Uterus (tissue), 2 donors: ENCODE measurements at regions not wholly inside any gene's neighbourhood (a gene's known extent, or its start where the extent isn't known, plus 50 kb on each side); places are given as distances from the start of the nearest gene placed in this dataset.

Experiments used
- POLR2A ChIP-seq, 2 donors: fragments of 450-650 bp; IDR thresholded peaks; one replicate each; pipeline ENCODE4 v1.6.1; 2016; ENCODE audit warnings: antibody characterized with exemption in 2 of 2, mild to moderate bottlenecking in 1 of 2, moderate library complexity in 1 of 2
- TF ChIP-seq, protein P1 (sequence below), 4 experiments: fragments of 200-600 bp in 2 of 4; fragments of 450-650 bp in 2 of 4; sonication (generic) in 2 of 4; IDR thresholded peaks; one replicate each; pipeline ENCODE4 v1.5.1; 2016 to 2019; ENCODE audit warnings: antibody characterized with exemption in 4 of 4, mild to moderate bottlenecking in 2 of 4, moderate library complexity in 1 of 4

DNA sequence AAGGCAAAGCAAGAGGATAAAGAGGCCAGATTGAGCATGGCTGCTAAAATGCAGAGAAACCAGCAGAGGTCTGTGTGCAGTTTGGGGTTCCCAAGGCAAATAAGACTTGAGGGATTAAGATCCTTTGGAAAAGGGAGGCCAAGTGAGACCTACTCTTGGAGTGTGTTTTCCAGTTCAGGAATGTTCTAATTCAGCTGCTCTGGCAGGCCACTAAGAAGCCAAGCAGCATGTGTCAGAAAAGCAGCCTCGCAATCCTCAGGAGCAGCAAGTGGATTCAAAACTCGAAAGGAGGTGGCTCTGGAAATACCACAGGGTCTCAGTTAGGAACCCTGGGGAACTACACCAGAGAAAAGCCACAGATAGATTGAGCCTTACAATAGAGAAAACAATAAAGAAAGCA is 569.2 kb downstream of the METTL4 start:
- TF ChIP-seq, protein P1, sequence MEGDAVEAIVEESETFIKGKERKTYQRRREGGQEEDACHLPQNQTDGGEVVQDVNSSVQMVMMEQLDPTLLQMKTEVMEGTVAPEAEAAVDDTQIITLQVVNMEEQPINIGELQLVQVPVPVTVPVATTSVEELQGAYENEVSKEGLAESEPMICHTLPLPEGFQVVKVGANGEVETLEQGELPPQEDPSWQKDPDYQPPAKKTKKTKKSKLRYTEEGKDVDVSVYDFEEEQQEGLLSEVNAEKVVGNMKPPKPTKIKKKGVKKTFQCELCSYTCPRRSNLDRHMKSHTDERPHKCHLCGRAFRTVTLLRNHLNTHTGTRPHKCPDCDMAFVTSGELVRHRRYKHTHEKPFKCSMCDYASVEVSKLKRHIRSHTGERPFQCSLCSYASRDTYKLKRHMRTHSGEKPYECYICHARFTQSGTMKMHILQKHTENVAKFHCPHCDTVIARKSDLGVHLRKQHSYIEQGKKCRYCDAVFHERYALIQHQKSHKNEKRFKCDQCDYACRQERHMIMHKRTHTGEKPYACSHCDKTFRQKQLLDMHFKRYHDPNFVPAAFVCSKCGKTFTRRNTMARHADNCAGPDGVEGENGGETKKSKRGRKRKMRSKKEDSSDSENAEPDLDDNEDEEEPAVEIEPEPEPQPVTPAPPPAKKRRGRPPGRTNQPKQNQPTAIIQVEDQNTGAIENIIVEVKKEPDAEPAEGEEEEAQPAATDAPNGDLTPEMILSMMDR (IDR thresholded peaks at IDR 0.05) = no peak
- TF ChIP-seq POLR2A (IDR thresholded peaks at IDR 0.05) = no peak
